NOMO-1 treated with DMSO at 0.1 percent for 48 hours (cell line): ENCODE measurements at regions not wholly inside any gene's neighbourhood (a gene's known extent, or its start where the extent isn't known, plus 50 kb on each side); places are given as distances from the start of the nearest gene placed in this dataset.

Experiments
- DNase-seq: peaks from one replicate; lab custom pipeline; 2025; ENCODE audit not compliant: unreplicated experiment; lab: John Stamatoyannopoulos, UW

DNA sequence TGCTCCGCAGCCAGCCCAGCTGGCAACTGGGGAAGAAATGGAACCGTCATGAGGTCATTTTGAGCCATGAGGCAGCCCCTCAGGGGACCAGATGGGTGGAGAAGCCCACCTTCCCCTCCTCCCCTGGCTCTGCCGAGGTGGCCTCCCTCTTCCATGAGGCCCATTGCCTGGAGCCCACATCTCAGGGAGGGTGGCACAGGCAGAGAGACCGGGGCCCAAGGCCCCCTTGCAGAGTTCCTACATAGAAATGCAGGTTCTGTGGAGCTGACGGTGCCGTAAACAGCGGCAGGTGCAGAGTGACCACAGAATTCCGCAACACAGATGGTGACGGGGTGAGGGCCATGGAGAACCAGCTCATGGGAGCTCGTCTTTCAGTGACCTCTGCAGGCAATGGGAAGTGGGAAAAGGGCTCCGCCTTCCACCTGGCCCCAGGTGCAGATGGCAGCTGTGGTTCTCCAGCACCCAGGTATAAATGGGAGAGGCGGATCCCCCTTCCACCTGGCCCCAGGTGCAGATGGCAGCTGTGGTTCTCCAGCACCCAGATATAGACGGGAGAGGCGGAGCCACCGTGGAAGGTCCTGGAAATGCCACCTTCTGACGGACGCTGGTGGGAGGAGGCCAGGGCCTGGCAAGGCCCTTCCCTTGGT lies 765.4 kb downstream of the BRD1 start:
- DNase-seq = no peak

DNA sequence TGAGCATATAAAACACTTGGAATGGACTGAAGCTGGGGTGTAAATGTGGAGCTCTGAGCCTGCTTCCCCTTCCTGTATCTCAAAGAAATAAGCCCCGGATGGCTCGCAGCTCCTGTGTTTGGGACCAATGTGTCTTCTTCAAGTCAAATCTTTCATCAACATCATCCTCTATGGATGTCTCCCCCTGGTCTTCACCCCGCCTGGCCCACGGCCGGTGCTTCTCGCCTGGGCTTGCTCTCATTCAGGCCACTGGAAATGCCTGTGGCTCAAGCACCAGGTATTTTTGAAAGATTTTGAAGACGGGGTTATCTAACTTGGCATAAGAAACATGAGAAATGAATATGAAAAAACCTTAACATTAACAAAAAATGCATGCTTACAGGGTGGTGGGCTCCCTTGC lies 769.8 kb downstream of the BRD1 start:
- DNase-seq = no peak

DNA sequence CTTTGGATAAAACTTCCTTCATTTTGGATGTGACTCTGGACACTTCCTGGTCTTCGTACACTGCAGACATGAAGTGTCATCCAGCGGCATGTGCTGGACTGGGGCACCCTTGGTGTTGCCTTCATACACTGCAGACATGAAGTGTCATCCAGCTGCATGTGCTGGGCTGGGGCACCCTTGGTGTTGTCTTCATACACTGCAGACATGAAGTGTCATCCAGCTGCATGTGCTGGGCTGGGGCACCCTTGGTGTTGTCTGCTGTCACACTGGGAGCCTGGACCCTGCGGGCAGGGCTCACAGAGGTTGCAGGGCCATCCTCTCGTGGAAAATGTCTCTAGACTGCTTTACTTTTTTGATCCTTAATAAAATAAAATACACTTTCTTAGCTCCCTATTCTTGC lies 771.4 kb downstream of the BRD1 start:
- no peak for DNase-seq

- no peak for DNase-seq
Measured at GRCh38 chr22:49055406-49055805, 772.3 kb downstream of the BRD1 start.

DNA sequence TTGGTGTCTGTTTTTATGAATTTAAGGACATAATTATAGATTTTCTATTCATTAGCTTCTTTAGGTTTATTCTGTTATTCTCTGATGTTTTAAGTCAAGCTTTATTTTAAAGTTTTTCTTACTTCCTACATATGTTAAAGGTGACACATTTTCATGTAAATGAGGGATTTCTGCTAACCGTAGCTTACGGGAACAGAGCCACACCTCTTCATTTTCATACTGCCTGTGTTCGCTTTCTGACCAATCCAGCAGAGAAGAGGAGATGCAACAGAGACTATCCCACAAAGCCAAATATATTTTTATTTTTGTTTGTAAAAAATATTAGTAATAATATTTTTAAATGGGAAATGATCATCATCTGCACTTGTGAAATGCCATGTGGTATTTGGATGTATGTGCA lies 774.1 kb downstream of the BRD1 start:
- no peak for DNase-seq

DNA sequence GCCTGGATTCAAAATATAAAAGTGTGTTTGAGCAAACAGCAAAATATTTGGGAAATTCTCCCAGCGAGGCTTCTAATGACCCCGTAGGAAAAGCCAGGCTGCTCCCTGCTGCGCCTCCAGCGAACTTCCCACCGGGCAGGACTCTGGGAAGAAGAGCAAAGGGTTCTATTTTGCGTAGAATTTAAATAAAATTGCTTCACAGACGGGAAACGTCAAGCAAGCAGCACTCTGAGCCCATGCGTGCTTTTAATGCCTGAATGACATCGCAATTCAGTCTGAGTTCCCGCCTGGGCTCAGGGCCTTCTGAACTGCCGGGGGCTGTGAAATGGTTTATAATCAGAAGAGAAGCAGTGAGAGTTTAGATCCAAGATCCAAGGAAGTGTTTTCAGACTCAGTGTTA lies 775.1 kb downstream of the BRD1 start:
- no peak for DNase-seq

DNA sequence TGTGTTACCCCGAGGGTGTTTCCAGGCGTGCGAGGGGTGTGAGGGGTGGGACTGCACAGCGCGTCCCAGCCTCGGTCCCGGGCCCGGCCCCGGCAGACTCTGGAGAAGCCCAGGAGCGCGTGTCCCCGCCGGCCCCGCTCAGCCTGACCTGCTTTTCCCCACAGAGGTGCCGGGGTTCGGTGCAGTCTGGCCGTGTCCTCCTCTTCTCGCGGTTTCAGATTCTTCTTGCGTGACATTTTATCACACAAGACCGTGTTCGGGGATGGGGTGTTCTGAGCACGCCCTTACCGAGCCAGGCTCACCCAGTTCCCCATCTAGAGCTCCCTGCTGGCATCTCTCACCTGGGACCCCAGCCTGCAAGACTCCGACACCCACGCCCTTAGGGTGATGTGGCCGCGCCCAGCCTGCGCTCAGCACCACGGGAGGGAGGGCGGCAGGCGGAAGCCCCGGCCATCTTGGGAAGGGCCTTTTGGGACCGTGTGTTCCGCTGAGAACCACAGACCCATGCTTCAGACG lies 775.6 kb downstream of the BRD1 start:
- no peak for DNase-seq

DNA sequence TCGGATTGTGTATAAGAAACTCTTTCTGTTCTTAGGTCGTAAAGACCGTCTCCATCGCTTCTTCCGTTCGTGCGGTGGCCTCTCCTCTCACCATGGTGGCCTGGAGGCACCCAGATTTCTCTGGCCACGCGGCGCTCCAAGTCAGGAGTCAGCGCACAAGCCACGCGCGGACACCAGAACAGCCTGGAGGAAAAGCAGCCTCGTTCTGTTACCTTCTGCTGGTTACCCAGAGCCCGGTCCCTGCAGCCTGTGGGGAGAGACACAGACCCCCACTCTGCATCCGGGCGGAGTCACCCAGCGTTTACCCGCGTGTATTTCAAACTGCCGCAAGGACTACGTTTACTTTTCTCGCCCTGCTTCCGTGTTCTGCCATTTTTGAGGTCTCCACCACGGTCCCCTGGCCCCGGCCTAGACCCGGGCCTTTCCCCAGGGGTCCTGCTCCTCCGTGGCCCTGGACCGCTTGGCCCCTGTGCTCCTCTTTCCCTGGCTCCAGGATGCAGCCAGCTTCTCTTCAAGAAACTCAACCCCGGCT lies 776.1 kb downstream of the BRD1 start:
- no peak for DNase-seq

GRCh38 chr22:49049691-49050090 lies 778.0 kb downstream of the BRD1 start:
- DNase-seq = no peak

GRCh38 chr22:49048591-49048990 lies 779.1 kb downstream of the BRD1 start:
- no peak for DNase-seq

- DNase-seq = no peak
Measured at GRCh38 chr22:49047447-49047846, 780.2 kb downstream of the BRD1 start.

- no peak for DNase-seq
Measured at GRCh38 chr22:49046546-49047361, 780.9 kb downstream of the BRD1 start.

- DNase-seq = no peak
Measured at GRCh38 chr22:49046000-49046545, 781.6 kb downstream of the BRD1 start.

DNA sequence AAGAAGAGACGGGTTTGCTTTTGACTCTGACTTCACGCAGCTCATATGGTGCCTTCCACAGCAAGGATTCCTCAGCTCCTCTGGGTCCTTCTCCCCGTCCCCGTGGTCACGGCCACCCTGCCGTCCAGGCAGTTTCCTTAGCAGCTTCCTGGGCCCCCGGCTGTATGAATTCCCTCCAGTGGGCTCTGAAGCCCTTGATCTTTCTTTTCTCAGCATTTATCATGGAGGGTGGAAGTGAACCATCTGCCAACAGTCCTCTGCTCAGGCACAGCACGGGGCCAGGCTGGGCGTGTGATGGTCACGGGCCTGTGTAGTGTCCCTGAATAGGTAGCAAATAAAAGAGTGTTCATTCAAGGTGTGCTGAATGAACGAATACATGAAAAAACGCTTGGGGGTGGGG lies 782.4 kb downstream of the BRD1 start:
- DNase-seq = no peak

DNA sequence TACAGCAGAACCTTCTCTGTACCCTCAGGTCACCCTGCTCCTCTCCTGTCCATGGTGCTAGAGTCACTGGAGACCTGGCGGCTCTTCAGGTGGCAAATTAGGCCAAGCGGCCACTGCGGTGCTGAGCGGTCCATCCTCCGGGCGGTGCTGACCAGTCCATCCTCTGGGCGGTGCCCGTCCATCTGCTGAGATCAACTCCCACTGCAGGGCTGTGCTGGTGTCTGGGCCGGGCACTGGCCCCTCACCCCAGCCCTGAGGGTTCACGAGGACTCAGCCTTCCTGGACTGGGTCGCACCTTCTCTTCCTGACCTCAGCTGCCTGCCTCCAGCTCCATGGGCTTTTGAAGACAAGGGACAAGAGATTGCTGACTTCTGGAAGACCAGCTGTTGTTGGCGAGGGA lies 782.9 kb downstream of the BRD1 start:
- DNase-seq = no peak

- DNase-seq = no peak
Measured at GRCh38 chr22:49044091-49044490, 783.6 kb downstream of the BRD1 start.

GRCh38 chr22:49042877-49043859 lies 784.5 kb downstream of the BRD1 start:
- no peak for DNase-seq

DNA sequence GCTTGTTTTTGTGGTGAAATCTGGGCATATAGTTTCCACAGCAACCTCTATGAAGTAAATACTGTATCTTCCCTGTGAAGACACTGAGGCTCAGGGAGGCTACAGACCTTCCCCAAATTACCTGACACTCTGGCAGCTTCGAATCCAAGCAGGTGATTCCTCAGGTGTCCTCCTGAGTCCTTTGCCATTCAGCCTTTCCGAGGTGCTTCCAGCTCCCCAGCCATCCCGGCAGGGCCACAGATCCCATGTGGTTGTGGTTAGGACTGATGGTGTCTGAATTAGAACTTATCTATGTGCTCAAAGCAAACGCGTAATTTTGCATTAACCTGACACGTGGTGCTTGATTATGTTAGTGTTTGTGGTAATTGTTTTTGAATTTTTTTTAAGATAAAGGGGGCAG lies 785.6 kb downstream of the BRD1 start:
- no peak for DNase-seq

- DNase-seq = no peak
Measured at GRCh38 chr22:49040754-49041467, 786.8 kb downstream of the BRD1 start.

DNA sequence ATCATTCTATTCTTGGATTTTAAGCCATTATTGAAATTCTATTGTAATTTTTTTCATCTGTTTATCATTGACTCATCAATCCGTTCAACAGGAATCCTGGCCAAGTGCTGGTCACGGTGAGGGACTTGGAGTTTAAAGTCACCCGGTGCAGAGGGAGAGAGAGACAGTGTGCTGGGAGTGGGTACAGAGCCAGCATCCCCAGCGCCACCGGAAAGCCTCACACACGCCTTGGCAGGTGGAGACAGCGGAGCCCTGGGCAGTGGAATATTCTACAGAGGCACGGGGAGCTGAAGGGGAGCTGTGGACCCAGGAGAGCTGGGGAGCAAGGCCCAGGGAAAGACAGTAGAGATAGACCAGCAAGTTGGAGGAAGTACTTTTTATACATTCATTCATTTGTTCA lies 787.6 kb downstream of the BRD1 start:
- no peak for DNase-seq
